BLaER1 (cell line): ENCODE measurements at regions not wholly inside any gene's neighbourhood (a gene's known extent, or its start where the extent isn't known, plus 50 kb on each side); places are given as distances from the start of the nearest gene placed in this dataset.
"Not testable (repeated sequence)": the region's sequence is repeated elsewhere in the genome, so short reads cannot be mapped to it uniquely, and the experiment has no call there.

Experiments used
- H3K27ac ChIP-seq: shearing (Covaris generic); formaldehyde crosslinking; 2 replicates; pipeline ENCODE4 v1.8.1; 2022
- H3K27me3 ChIP-seq: shearing (Covaris generic); formaldehyde crosslinking; 2 replicates; pipeline ENCODE4 v1.8.1; 2022
- H3K36me3 ChIP-seq: shearing (Covaris generic); formaldehyde crosslinking; 2 replicates; pipeline ENCODE4 v1.8.1; 2022
- H3K4me1 ChIP-seq: shearing (Covaris generic); formaldehyde crosslinking; 2 replicates; pipeline ENCODE4 v1.8.1; 2022
- H3K4me2 ChIP-seq: shearing (Covaris generic); formaldehyde crosslinking; 2 replicates; pipeline ENCODE4 v1.8.1; 2022
- H3K4me3 ChIP-seq: shearing (Covaris generic); formaldehyde crosslinking; 2 replicates; pipeline ENCODE4 v1.8.1; 2022
- H3K9ac ChIP-seq: shearing (Covaris generic); formaldehyde crosslinking; 2 replicates; pipeline ENCODE4 v1.8.1; 2022
- H3K9me3 ChIP-seq: shearing (Covaris generic); formaldehyde crosslinking; 2 replicates; pipeline ENCODE4 v1.8.1; 2022
- H4K20me1 ChIP-seq: shearing (Covaris generic); formaldehyde crosslinking; 2 replicates; pipeline ENCODE4 v1.8.1; 2022
- Cebpa-rat ChIP-seq: shearing (Covaris generic); IDR thresholded peaks from 2 replicates; pipeline ENCODE4 v1.8.1; 2022

DNA sequence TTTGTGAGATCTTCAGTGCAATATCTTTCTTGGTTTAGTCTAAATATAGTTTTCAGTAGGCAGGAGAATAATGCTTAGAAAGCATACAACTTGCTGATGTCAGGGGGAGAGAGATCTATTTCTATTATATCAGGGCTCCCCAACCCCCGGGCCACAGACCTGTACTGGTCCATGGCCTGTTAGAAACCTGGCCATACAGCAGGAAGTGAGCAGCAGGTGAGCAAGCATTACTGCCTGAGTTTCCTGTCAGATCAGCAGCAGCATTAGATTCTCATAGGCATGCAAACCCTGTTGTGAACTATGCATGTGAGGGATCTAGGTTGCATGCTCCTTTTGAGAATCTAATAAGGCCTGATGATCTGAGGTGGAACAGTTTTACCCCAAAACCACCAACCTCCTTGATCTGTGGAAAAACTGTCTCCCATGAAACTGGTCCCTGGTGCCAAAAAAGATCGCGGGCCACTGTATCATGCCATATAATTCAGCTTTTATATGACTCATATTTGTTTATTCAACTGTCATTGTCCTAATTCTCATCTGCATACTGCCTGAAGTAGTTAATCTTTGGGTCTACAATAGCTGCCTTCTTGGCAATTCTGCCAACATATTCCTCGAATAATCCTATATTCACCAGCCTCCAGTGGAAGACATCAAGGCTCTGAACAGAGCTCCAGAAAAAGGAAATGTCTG is 163.6 kb upstream of the DYRK2 start:
- no peak overlapping the region for H3K4me2 ChIP-seq
- H3K27me3 ChIP-seq = no peaks in the 10 kb centered on the region
- H3K36me3 ChIP-seq = no peaks in the 10 kb centered on the region
- H3K9ac ChIP-seq = no peak overlapping the region
- H3K27ac ChIP-seq = no peak overlapping the region
- no peaks in the 10 kb centered on the region for H4K20me1 ChIP-seq
- no peak for TF ChIP-seq Cebpa-rat
- peaks cover 28% of the 10 kb centered on the region for H3K4me1 ChIP-seq
- peaks cover 37% of the 10 kb centered on the region for H3K9me3 ChIP-seq
- no peak overlapping the region for H3K4me3 ChIP-seq

DNA sequence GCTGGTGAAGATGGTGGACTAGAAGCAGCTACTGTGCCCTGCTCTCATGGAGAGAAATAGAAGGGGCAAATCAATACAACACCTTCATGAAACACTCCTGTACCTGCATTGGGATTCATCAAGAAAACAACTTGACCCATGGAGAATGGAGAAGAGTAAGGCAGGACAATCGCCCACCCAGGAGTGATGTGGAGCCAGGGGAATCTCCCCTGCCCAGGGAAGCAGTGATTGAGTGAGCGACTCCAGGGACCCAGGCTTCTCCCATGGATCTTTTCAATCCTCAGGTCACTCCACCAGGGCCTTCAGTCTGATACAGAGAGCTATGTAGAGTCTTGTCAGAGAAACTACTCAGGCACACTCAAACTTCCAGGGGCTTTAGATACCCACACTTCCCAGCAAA is 161.9 kb upstream of the DYRK2 start:
- no peak overlapping the region for H3K4me3 ChIP-seq
- no peaks in the 10 kb centered on the region for H3K36me3 ChIP-seq
- H3K9ac ChIP-seq = no peak overlapping the region
- no peaks in the 10 kb centered on the region for H4K20me1 ChIP-seq
- no peak overlapping the region for H3K4me2 ChIP-seq
- TF ChIP-seq Cebpa-rat = no peak
- H3K9me3 ChIP-seq = peaks cover 54% of the 10 kb centered on the region
- H3K27ac ChIP-seq = no peak overlapping the region
- peaks cover 28% of the 10 kb centered on the region for H3K4me1 ChIP-seq
- no peaks in the 10 kb centered on the region for H3K27me3 ChIP-seq

DNA sequence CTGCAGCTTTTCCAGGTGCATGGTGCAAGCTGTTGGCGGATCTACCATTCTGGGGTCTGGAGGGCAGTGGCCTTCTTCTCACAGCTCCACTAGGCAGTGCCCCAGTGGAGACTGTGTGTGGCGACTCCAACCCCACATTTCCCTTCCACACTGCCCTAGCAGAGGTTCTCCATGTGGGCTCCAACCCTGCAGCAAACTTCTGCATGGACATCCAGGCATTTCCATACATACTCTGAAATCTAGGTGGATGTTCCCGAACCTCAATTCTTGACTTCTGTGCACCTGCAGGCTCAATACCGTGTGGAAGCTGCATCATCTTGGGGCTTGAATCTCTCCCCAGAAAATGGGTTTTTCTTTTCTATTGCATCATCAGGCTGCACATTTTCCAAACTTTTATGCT is 160.2 kb upstream of the DYRK2 start:
- Histone ChIP-seq H3K4me1 (peaks cover 15% of the 10 kb centered on the region), H3K9me3 (peaks cover 65% of the 10 kb centered on the region)
- TF ChIP-seq Cebpa-rat = 0 out of 2 replicates have a peak, but pooled peaks have one; percentile 43
- H3K36me3 ChIP-seq, H3K9ac ChIP-seq, H3K27ac ChIP-seq, H3K4me3 ChIP-seq, H4K20me1 ChIP-seq, H3K27me3 ChIP-seq, H3K4me2 ChIP-seq: not testable (repeated sequence)

DNA sequence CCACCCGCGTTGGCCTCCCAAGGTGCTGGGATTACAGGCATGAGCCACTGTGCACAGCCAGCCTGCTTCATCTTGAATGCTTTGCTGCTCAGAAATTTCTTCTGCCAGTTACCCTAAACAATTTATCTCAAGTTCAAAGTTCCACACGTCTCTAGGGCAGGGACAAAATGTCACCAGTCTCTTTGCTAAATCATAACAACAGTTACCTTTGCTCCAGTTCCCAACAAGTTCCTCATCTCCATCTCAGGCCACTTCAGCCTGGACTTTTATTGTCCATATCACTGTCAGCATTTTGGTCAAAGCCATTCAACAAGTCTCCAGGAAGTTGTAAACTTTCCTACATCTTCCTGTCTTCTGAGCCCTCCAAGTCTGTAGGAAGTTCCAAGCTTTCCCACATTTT is 159.5 kb upstream of the DYRK2 start:
- H3K4me3 ChIP-seq = no peak overlapping the region
- no peak overlapping the region for H3K27ac ChIP-seq
- no peak for TF ChIP-seq Cebpa-rat
- no peaks in the 10 kb centered on the region for H3K27me3 ChIP-seq
- peaks cover 65% of the 10 kb centered on the region for H3K9me3 ChIP-seq
- H4K20me1 ChIP-seq = no peaks in the 10 kb centered on the region
- H3K36me3 ChIP-seq = no peaks in the 10 kb centered on the region
- no peak overlapping the region for H3K9ac ChIP-seq
- no peak overlapping the region for H3K4me2 ChIP-seq
- peaks cover 9% of the 10 kb centered on the region for H3K4me1 ChIP-seq

DNA sequence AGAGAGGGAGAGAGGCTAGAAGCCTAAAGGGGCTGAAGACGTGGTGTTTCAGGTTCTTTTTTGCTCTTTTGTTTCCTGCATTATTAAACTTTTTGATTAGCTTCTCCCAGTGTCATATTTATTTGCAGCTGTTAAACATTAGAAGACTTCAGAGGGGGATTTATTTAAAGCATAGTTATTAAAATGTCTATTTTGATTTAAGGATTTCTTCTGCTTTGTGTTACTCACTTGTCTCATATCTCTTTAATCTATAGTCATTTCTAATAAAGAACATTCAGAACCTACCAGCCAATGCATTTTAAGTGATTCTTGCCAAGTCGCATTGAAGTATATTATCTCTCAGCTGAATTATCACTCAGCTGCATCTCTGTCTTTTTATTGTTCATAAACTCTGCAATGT is 152.0 kb upstream of the DYRK2 start:
- no peak overlapping the region for H3K4me3 ChIP-seq
- H3K36me3 ChIP-seq = no peaks in the 10 kb centered on the region
- H3K4me1 ChIP-seq = peaks cover 9% of the 10 kb centered on the region
- H3K9me3 ChIP-seq = peaks cover 12% of the 10 kb centered on the region
- no peak overlapping the region for H3K27ac ChIP-seq
- TF ChIP-seq Cebpa-rat = no peak
- H3K9ac ChIP-seq = no peak overlapping the region
- H4K20me1 ChIP-seq = no peaks in the 10 kb centered on the region
- H3K27me3 ChIP-seq = no peaks in the 10 kb centered on the region
- no peak overlapping the region for H3K4me2 ChIP-seq

DNA sequence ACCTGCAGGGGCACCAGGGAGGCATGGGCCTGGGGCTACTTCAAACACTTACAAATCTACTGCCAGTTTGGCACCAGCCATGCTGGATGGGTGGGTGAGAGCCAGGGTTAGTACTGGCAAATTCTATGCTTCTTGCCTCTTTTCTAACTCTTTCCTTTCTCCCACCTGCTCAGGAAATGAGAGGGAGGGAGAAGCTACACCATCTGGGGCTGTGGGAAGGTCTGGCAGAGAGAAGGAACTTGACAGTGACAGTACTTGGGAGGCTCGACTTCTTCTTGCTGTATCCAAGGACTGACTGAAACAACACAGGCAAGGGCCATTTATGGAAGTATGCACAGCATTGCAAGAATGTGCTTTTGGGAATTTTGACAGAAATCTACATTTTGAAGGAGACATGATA is 149.6 kb upstream of the DYRK2 start:
- Histone ChIP-seq H3K27me3 (no peaks in the 10 kb centered on the region), H3K4me1 (peaks cover 9% of the 10 kb centered on the region), H3K9me3 (no peaks in the 10 kb centered on the region), H3K36me3 (no peaks in the 10 kb centered on the region), H3K4me2 (peak overlapping the region; percentile 18; the same call in 1 of the 2 replicates), H3K27ac (no peak overlapping the region), H4K20me1 (no peaks in the 10 kb centered on the region), H3K4me3 (no peak overlapping the region), H3K9ac (no peak overlapping the region)
- no peak for TF ChIP-seq Cebpa-rat

DNA sequence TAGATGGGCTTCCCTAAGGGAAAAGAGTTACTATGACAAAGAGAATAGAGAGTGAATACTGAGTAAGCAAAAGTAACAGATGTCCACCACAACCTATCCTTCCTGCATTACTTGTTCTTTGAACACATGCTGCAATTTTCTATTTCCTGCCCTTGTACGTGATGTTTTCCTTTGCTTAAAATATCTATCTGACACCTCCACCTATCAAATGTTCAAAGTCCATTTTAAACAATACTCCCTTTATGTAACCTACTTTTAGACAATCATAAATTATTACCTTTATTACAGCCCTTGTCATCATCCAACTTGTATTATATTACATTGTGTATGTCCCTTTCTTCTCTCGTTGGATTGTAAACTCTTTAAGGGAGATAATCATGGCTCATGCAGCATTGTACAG is 147.2 kb upstream of the DYRK2 start:
- no peak overlapping the region for H3K4me2 ChIP-seq
- no peaks in the 10 kb centered on the region for H3K36me3 ChIP-seq
- H3K4me3 ChIP-seq = no peak overlapping the region
- H4K20me1 ChIP-seq = no peaks in the 10 kb centered on the region
- no peak overlapping the region for H3K9ac ChIP-seq
- no peaks in the 10 kb centered on the region for H3K9me3 ChIP-seq
- no peaks in the 10 kb centered on the region for H3K27me3 ChIP-seq
- TF ChIP-seq Cebpa-rat = no peak
- no peak overlapping the region for H3K27ac ChIP-seq
- peaks cover 9% of the 10 kb centered on the region for H3K4me1 ChIP-seq

DNA sequence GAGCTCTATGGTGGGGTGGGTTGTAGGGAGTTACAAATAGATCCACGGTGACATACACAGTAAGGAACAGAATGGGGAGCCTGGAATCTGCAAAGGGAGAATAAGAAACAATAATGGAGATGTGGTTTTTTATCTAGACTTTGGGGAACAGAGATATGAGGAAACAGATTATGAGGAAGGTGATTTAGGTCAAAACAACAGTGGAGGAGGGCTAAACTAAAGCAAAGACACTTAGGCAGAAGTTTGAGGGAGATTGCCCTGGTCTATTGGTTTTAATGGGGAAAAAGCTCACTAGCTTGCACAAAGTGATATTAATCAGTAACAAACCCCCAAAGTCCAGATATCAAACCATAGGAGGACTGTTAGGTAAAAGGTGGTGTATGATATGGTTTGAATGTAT is 144.5 kb upstream of the DYRK2 start:
- Histone ChIP-seq H3K4me2 (no peak overlapping the region), H4K20me1 (no peaks in the 10 kb centered on the region), H3K4me3 (no peak overlapping the region), H3K27ac (no peak overlapping the region), H3K27me3 (no peaks in the 10 kb centered on the region), H3K4me1 (peaks cover 3% of the 10 kb centered on the region), H3K9ac (no peak overlapping the region), H3K36me3 (no peaks in the 10 kb centered on the region), H3K9me3 (no peaks in the 10 kb centered on the region)
- no peak for TF ChIP-seq Cebpa-rat

DNA sequence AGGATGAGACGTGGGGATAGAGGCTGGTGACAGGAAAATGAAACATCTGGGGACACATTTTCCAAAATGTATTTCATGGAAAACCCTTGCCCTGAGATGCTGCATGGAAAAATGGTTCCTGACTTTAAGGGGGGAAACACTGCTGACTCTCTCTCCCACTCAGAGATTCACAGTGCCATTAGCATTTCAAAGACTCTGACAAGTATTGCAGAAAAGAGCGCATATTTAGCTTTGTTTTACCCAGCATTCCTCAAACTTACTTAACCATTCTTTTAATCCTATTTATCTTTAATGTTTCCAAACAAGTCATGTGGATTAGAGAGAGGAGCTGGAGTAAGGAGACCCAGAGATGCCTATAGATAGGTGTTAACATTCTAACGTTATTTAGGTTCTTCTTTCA is 141.8 kb upstream of the DYRK2 start:
- Histone ChIP-seq H3K27me3 (no peaks in the 10 kb centered on the region), H3K4me1 (no peaks in the 10 kb centered on the region), H3K4me2 (no peak overlapping the region), H4K20me1 (no peaks in the 10 kb centered on the region), H3K9ac (no peak overlapping the region), H3K27ac (no peak overlapping the region), H3K4me3 (no peak overlapping the region), H3K36me3 (no peaks in the 10 kb centered on the region), H3K9me3 (no peaks in the 10 kb centered on the region)
- TF ChIP-seq Cebpa-rat = no peak

DNA sequence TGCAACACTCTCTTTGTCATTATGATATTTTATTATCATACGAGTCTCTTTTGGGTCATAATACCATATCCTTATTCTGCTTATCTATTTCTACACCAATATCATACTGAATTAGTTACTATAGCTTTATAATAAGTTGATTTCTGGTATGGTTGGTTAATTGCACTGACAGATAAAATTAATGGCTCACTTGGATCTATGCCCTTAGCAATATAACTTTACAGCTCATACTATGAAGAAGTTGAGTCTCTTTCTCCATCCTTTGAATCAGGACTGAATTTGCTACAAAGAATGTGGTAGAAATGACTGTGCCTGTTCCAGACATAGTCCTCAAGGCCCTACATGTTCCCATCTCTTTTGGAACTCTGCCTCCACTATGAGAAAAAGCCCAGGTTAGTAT is 139.7 kb upstream of the DYRK2 start:
- Histone ChIP-seq H3K9me3 (no peaks in the 10 kb centered on the region), H3K9ac (no peak overlapping the region), H3K27ac (no peak overlapping the region), H3K27me3 (no peaks in the 10 kb centered on the region), H3K4me3 (no peak overlapping the region), H3K36me3 (no peaks in the 10 kb centered on the region), H4K20me1 (no peaks in the 10 kb centered on the region), H3K4me2 (no peak overlapping the region), H3K4me1 (no peaks in the 10 kb centered on the region)
- TF ChIP-seq Cebpa-rat = no peak
